A204.1 (cell line): ENCODE measurements at regions not wholly inside any gene's neighbourhood (a gene's known extent, or its start where the extent isn't known, plus 50 kb on each side); places are given as distances from the start of the nearest gene placed in this dataset.

ENCODE experiments used
- FAIRE-seq: peaks from 2 replicates; lab custom pipeline; 2012; peaks lifted over from hg19 to GRCh38; lab: Jason Lieb, UNC

DNA sequence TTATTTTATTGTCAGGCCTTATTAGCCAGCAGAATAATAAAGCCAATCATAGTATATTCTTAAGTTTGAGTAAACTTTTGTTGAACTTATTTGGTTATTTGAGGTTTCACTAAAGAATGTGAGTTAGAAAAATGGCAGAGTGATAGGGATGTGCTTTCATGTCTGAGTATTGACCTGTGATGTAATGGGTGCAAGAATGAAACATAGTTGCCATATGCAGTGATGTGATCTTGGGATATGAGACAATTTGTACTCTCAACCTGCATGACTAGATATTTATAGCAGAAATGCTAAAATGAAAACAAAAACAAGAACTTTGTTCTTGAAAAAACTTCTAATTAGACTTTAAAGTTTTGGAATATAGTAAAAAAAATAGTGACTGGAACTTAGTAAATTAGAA, 97.9 kb downstream of the DISP1 start:
- no peak for FAIRE-seq

DNA sequence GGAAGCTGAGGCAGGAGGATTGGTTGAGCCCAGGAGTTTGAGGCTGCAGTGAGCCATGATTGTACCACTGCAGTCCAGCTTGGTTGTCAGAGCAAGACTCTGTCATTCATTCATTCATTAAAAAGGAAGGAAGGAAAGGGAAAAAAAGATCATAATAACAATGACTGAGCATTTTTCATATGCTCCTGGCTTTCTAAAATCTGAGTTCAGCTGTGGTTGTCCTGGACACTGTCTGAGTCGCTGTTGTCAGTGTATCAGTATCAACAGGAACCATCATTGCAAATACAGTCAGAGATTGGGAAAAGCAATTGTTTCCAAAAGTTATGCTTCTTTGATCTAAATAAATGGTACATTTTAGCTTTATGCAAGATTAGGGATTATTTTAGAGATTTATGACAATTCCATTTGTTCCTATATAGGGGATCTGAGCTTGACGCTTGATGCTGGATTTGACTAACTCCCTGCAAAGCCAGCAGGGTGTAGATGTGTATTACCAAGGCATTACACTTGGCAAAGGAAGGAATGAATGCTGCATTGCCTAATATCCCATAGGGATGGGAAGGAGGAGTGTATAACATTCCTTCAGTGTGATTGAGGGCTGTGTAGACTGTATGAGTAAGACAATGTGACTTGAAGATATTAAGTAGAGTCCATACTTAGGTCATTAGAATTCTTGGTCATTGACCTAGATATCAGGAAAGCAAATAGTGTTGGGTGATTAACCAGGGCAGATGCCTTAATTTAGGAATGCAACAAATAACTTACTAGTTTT, 100.2 kb downstream of the DISP1 start:
- no peak for FAIRE-seq

GRCh38 chr1:222916100-222916499, 101.3 kb downstream of the DISP1 start:
- FAIRE-seq, result no peak

- FAIRE-seq, result no peak
Observed at GRCh38 chr1:222918801-222919477, 104.1 kb downstream of the DISP1 start.

DNA sequence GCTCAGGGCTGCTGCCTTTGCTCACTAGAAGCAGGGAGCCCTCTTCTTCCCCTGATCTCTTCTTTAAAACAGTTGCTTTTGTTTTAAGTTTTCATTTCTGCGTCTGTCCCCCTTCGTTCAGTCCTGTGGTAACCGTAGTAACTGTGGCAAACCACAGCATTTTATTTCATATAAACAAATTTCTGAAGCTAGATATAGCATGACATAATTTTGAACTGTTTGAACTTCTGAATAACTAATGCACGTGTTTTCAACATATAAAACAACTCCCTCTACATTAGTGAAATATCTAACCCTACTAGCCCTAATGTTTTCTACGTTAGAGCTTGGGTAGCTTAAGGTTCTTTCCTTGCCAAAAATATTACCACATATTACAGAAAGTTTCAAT, 104.6 kb downstream of the DISP1 start:
- FAIRE-seq, result no peak

- no peak for FAIRE-seq
Observed at GRCh38 chr1:222920169-222920568, 105.3 kb downstream of the DISP1 start.

GRCh38 chr1:222921945-222922344, 107.1 kb downstream of the DISP1 start:
- FAIRE-seq, result no peak

DNA sequence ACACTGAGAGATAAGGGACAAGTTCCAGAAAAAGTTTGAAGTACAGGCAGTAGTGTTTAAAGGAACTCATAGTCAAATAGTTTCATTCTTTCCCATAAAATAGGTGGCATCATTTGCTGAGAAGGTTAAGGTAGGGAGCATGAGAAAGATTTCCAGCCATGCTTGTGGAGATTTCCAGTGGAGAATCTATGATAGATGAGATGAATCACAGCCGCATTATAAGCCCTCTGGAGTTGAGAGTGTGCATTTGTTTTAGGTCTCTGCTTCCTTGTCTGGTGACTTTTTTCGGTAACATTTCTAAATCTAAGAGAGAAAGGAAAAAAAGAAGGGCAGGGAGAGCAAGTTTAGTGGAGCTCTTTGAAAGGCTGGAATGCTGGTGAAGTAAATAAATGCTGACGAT, 108.7 kb downstream of the DISP1 start:
- FAIRE-seq, result no peak

DNA sequence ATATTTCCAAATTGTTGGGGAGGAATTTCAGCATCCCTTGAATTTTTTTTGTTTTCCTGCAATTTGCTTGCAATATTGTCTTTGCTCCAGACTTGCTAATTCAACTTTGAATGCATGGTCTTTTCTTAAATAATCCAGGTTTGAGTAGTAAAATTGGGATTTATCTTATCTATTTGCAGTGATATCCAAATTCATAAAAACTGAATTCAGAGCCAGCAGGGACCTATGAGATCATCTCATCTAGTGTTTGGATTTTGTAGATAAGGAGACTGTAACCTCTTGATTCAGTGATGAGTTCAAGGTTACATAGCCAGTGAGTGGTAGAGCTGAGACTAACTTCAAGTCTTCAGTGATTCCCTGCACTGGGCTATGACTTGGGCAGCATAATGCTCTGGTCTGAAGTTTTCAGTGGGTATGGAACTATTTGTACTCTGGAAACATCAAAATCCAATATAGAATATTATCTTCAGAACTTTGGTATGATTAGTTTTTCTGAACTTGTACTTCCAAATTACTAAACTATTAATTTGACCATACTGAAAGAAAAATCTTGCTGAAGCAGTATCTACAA, 109.4 kb downstream of the DISP1 start:
- FAIRE-seq, result no peak

GRCh38 chr1:222926566-222926965, 111.7 kb downstream of the DISP1 start:
- FAIRE-seq, result no peak

GRCh38 chr1:222927031-222927430, 112.2 kb downstream of the DISP1 start:
- FAIRE-seq, result no peak

GRCh38 chr1:222928212-222928611, 113.4 kb downstream of the DISP1 start:
- no peak for FAIRE-seq

- FAIRE-seq, result no peak
Observed at GRCh38 chr1:222930070-222930469, 115.2 kb downstream of the DISP1 start.

DNA sequence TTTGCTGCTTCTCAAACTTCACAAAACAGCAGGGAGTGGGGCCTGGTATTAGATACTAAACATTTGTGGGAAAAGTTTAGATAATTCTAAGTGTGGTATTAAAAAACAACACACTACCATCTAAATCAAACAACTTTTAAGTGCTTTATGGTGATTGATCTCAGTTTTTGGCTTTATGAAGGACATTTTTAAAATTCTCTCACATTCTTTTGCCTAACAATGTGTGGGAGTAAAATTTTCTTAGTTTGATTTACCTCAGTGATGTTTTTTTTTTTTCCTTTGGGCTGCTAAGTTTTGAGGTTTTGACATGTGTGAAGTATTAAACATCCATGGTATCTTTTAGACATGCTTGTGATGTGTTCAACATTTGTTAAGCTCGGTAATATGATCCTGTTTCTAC, 116.2 kb downstream of the DISP1 start:
- no peak for FAIRE-seq

GRCh38 chr1:222933273-222933672, 118.4 kb downstream of the DISP1 start:
- no peak for FAIRE-seq

GRCh38 chr1:222935239-222935900, 120.5 kb downstream of the DISP1 start:
- no peak for FAIRE-seq

GRCh38 chr1:222936042-222936441, 121.2 kb downstream of the DISP1 start:
- FAIRE-seq, result no peak

GRCh38 chr1:222938986-222939385, 124.1 kb downstream of the DISP1 start:
- peak; percentile 14 for FAIRE-seq

GRCh38 chr1:222940095-222940494, 125.3 kb downstream of the DISP1 start:
- no peak for FAIRE-seq

DNA sequence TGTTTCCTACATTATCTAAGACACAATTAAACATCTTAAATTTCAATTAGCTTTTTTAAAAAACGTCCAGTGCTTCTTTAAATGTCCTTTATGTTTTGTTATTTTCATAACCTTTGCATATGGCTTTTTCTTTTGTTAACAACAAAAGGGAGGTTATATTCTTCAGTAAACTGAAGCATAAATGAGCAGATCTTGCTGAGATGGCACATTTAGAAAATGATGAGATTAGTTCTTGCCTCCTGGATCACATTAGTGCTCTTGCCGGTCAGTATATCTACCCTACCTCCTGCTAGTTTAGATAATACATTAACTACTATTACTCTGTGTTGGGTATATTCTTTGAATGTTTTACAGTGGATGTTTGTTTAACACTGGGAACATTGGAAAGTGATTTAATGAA, 126.1 kb downstream of the DISP1 start:
- FAIRE-seq, result no peak

DNA sequence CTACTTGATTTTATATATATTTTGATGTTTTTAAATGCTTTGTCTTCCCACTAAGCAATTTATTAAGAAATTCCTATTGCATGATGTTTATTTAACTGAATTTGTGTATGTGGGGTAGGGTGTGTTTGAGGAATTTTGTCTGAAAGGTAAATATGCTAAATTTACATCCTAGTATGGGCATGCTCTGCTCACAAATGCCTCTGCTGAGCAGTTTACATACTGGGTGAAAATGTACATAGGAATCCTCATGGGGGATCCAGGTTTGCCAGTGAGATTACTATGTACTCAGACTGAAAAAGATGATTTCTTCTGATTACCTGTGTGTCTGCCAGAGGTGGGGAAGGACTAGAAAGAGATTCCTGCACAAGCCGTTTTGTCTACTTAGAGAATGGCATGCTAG, 126.6 kb downstream of the DISP1 start:
- FAIRE-seq, result no peak

- FAIRE-seq, result no peak
Observed at GRCh38 chr1:222946436-222946835, 131.6 kb downstream of the DISP1 start.

DNA sequence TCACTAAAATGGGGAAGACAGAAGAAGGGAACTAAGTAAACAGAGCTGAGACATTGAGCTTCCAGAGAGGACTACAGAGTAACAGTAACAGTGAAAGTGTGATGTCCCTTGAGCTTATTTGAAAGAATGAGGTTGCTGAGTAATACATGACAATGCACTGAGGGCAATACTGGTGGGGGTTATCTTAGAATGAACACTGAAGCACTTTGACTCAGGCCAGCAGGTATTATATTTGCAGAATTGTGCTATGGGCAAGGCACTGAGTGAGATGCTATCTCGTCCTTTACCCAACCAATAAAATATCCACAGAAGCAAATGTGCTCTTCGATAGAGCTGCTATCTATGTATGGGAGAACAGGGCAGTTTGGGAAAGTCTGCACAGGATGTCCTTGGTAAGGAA, 133.2 kb downstream of the DISP1 start:
- FAIRE-seq, result no peak
